SW480 (cell line): ENCODE measurements at regions not wholly inside any gene's neighbourhood (a gene's known extent, or its start where the extent isn't known, plus 50 kb on each side); places are given as distances from the start of the nearest gene placed in this dataset.
"Not testable (repeated sequence)": the region's sequence is repeated elsewhere in the genome, so short reads cannot be mapped to it uniquely, and the experiment has no call there.

ENCODE experiments used
- DNase-seq: peaks from one replicate; pipeline ENCODE4 v3.0.0-alpha.2; 2016; ENCODE audit warnings: low spot score

GRCh38 chr12:3420693-3421092 lies 70.3 kb upstream of the PRMT8 start:
- DNase-seq, result no peak

- DNase-seq, result no peak
Observed at GRCh38 chr12:3421191-3421978, 69.6 kb upstream of the PRMT8 start.

DNA sequence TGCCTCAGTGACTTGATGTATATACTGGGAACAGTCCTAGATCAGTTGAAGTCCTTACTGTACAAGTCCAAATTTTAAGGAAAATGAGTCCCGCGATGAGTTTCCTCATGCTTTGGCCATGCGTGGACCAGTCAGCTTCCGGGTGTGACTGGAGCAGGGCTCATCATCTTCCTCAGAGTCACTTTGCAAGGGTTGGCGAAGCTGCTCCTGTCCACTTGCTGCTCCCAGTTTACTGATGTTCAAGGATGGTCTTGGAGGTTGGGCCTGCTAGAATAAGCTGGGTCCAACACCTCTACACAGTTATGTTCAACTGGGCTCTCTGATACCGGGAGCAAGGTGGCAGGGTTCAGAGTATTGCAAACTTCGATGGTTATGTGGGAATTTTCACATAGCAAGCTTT lies 66.2 kb upstream of the PRMT8 start:
- DNase-seq, result not testable (repeated sequence)

- no peak for DNase-seq
Observed at GRCh38 chr12:3427956-3428355, 63.0 kb upstream of the PRMT8 start.

DNA sequence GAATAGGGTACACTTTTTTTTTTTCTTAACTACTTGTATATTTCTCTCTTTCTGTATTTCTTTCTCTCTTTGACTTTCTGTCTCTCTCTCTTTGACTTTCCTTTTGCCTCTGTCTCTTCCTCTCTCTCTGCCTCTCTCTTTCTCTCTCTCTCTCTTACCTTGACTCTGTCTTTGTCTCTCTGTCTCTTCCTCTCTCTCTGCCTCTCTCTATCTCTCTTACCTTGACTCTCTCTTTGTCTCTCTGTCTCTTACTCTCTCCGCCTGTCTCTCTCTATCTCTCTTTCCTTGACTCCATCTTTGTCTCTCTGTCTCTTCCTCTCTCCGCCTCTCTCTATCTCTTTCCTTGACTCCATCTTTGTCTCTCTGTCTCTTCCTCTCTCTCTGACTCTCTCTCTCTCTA lies 62.4 kb upstream of the PRMT8 start:
- no peak for DNase-seq

- not testable (repeated sequence) for DNase-seq
Observed at GRCh38 chr12:3429523-3429922, 61.5 kb upstream of the PRMT8 start.

GRCh38 chr12:3431686-3432085 lies 59.3 kb upstream of the PRMT8 start:
- no peak for DNase-seq

GRCh38 chr12:3432176-3432742 lies 58.7 kb upstream of the PRMT8 start:
- peak; percentile 53 for DNase-seq

DNA sequence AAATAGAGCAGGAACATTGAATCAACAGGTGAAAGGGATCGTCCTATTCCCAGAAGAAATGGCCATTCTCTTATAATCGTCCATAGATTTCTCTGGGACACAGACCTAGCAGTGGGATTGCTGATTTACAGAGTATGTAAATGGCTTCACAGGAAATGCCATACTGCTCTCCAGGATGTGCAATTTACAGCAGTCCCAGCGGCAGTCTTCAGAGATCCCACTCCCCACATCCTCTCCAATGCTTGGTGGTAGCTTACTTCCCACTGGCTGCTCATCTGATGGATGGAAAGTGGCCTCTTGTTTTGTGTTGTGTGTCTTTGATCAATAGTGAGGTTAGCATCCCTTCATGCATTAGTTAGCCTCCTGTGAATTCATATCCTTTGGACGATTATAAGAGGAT lies 58.1 kb upstream of the PRMT8 start:
- DNase-seq, result no peak

DNA sequence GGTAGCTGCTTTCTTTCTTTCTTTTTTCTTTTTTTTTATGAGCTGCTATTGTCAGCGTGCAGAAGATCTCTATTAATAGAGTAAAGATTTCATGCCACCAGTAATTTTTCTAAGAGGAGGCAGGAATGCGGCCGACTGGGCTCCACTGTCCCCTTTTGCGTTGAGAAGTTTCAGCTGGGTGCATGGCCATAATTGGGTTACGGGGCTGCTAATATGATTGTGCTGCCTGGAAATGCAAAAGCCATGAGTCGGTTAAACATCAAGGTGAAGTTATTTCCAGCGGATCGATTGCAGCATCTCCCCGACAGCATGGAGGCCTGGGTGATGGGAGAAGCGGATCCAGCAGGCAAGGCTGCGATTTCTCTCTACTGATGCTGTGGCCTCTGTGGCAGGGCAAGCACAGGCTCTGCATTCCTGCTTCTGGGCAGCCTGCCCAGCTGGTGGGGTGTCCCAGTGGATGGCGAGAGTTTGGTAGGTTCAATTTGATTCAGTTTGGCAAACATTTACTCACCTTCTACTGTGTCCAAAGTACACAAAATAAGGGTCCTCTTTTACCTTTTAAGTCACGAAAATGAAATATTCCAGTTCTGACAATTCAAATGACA lies 54.4 kb upstream of the PRMT8 start:
- DNase-seq, result no peak

DNA sequence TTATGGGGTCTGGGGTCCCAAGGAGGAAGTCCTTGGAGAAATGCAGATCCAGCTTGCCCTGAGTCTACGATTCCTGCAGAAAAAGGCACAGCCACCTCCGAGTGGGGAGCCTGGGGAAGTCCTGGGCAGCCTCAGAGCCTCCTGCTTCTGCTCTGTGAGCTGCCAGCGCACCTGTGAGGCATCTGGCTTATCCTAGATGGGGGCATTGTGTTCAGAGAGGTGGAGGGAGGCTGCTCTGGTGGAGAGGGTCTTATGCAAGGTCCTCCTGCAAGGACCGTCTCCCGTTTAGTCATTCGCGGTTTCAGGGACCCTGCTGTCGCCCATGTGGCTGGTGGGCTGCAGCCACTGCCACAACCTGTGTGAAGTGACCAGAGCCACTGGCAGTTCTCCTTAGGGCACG lies 53.0 kb upstream of the PRMT8 start:
- no peak for DNase-seq

DNA sequence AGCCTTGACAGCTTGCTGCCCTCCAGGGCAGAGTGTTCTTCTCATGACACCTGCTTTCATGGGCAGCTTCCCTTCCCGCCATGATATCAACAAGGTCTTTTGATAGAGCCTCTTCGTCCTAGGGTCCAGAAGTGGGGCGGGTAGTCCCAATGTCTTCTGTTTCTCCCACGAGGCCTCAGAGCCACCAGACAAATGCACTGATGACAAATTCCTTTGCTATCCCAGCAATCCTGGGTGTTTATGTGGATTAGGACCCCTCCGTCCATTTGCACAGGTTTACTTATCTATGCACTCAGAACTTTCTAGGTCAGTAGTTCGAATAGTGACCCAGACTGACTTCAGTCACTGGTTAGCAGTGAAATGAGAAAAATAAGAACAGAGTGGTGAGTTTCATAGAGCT lies 52.6 kb upstream of the PRMT8 start:
- no peak for DNase-seq
